ENCODE measurements at regions not wholly inside any gene's neighbourhood (a gene's known extent, or its start where the extent isn't known, plus 50 kb on each side); places are given as distances from the start of the nearest gene placed in this dataset.

DNA sequence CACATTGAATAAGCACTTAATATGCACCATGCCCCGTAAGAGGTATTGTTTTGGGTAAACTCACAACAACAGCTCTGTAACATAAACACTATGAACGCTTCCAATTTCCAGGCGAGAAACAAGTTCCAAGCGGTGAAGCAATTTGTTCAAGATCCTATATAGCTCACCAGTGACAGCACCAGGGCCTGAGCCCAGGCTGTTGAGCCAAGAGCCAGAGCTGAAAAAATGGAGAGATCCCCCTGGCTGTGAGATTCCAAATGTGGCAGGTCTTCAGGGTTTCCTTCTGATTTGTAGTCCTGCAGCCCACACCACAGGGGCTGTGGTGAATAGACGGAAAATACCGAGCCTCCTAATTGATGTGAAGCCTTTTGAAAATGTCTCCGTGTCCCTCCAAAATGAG, 268.0 kb upstream of the KIRREL3 start:
- no peak for DNase-seq (ENCODE audit: low read depth in 1 of 2, low spot score in 1 of 2)

DNA sequence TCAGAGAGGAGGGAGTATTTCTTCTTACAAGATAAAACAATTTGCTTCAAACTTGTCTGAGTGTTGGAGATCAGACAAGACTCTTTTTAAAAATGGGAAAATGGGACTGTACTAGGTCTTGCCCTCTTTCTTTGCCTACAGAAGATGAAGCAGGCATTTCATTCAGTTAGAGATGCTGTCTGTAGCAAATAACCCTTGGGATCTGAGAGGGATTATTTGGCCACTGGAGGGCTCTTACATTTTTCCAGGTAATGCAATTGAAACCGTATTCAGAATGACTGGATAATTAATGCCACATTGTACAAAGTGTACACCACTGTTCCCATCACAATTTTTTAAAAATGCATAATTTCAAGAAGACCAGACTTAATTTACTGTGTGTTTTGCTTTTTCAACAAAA, 258.5 kb upstream of the KIRREL3 start:
- DNase-seq (ENCODE audit: low read depth in 1 of 2, low spot score in 1 of 2): no peak

DNA sequence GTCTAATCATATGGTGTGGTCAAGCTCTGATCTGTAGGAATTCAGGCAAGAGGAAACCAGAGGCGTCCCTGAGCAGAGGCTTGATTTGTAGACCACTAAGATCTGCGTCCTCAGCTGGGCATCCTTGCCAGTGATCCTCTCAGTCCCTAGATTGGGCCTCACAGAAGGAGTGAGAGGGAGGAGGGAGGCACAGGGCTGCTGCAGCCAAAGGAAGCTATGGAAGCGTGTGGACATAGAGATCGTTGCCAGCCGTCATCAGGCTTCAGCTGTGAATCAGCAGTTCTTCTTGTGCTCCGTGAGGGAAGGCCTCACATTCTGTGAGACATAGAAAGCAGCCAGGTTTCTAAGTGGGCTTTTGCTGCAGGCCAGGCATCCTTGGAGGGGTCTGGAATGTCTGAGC, 254.6 kb upstream of the KIRREL3 start:
- DNase-seq (ENCODE audit: low read depth in 1 of 2, low spot score in 1 of 2): no peak

DNA sequence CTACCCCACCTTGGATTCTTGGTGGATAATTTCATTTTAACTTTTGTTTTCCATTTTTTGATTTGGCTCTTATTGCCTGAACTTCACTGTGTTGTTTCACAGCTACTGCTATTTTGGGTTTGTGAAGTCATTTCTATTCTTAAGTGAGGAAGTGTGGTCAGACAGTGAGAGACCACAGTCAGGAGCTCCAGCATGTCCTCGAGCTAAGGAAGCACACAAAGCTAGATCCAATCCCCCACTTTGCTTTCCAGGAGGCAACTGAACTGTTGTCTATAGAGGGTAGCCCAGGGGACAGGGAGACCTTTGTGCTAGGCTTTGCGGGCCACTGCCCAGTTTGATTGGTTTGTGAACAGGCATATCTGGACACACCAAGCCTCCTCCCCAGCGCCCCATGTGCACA, 251.8 kb upstream of the KIRREL3 start:
- no peak for DNase-seq (ENCODE audit: low read depth in 1 of 2, low spot score in 1 of 2)

DNA sequence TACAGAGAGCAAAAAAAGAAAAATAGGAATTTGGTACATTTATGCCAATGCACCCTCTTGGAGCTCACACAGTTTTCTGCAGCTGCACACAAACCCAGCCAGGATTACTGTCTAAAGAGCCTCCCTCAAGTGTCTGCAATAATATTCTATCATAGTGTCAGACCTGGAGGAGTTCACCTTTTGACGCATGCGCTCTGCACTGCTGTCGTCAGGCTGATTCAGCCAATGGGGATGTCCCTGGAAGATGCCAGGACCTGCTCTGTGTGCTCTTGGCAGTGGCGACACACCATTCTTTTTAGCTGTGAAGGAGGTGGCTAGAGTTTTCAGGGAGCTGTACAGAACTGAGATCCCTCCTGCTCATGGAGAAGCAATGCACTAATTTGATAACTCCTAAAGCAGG, 249.0 kb upstream of the KIRREL3 start:
- no peak for DNase-seq (ENCODE audit: low read depth in 1 of 2, low spot score in 1 of 2)

DNA sequence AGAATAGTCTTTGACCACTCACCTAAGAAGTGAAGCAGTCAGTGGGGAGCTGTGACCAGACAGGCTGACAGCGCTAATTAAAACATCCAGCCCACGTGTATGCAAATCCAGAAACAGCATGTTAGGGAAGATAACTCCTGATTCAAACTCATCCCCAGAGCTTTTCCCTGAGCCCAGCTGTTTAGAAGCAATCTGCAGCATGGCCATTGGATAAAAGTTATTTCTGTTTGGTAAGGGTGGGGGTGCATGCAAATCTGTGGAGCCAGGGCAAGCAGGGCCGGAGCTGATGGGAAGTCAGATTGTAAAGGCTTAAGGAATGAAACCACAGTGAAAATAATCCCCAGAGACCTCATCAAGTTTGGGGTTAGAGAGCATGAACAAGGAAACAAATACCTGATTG, 247.9 kb upstream of the KIRREL3 start:
- no peak for DNase-seq (ENCODE audit: low read depth in 1 of 2, low spot score in 1 of 2)

DNA sequence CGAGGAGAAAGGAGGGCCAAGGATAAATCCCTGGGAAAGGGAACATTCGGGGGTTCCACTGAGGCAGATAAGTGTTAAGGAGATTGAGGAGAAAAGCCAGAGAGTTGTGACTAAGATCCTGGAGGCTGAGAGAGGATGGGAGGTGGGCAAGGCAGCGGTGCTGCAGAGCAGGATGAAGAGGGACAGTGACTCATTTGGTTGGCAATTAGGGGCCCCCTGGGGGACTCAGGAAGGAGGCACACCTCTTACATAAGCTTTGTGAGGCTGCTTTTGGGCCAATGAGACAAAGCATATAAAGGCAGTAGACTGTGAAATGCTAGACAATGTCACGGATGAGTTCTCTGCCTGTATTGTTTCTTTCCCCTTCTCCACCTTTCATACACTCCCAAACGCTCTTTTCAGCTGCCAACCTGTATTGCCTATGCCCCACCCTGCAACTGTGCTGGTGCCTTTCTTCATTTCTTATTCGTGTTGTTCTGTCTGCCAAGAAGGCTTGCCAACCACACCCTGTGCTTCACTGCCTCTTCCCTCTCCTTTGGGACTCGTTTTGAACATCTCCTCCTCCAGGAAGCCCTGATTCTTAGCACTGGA, 246.8 kb upstream of the KIRREL3 start:
- no peak for DNase-seq (ENCODE audit: low read depth in 1 of 2, low spot score in 1 of 2)

DNA sequence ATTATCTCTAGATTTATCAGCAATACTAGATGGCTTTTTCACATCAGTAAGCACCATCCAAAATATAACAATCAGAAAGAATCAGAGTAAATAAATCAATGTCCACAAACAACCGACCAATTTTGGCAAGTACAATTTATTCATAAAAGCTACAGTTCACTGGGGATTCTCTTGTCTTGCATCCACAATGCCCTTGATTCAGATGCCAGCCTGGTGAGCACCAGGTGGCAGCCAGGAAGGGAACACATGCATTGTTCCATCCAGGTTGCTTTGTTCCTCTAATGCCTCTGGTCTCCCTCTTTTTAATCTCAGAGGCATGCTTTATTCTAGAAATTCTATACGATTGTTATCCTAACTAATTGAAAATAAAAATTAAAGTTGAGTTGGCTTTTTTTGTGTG, 242.1 kb upstream of the KIRREL3 start:
- no peak for DNase-seq (ENCODE audit: low read depth in 1 of 2, low spot score in 1 of 2)

DNA sequence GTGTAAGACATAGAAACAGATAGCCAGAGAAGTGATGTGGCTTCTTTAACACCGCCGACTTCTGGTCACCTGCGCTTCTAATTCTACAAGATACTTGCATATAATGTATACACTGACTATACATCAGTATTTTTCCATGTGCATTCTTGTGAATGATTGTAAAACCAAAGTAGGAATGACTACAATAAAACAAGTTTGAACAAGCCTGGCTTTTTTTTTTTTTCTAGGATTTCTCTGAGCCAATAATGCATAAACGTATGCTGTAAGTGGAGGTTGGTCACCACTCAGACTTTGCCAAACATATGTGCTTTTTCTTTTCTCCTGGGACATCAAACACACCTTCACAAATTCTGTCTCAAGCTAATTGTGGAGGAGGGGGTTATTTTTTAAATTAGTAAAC, 237.8 kb upstream of the KIRREL3 start:
- DNase-seq (ENCODE audit: low read depth in 1 of 2, low spot score in 1 of 2): no peak

DNA sequence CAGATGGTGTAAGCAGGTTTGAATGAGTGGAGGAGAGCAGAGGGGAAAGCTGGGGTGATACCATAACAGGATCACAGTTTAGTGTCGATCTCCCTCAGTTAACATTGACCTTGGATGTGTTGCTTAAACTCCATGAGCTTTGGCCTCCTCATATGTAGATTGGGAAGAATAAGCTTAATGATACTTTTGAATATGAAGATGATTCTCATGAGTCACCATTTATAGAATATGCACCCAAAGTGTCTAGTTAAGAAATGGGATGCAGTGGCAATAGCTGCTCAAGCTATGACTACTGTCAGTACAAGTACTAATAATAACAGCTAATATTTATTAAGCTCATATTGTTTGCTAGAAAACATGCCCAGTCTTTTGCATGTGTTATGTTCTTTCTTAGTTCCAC, 236.2 kb upstream of the KIRREL3 start:
- DNase-seq (ENCODE audit: low read depth in 1 of 2, low spot score in 1 of 2): no peak

DNA sequence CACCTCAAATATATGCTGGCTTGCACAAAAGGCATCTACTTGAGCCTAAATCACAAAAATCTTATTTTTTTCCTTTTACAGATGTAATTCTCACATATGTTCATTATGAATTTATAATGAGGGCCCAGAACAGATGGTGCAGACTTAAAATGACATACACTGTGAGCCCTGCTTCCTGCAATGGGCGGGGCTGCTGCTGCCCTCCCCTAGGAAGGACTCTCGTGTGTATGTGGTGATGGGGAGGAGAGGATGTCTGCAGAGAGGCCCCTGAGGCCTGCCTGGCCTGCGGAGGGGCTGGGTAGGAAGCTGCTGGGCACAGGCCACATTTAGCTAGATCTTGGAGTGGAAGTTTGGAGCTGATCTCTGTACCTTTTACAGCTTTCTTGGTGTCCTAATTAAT, 233.4 kb upstream of the KIRREL3 start:
- DNase-seq (ENCODE audit: low read depth in 1 of 2, low spot score in 1 of 2): no peak

DNA sequence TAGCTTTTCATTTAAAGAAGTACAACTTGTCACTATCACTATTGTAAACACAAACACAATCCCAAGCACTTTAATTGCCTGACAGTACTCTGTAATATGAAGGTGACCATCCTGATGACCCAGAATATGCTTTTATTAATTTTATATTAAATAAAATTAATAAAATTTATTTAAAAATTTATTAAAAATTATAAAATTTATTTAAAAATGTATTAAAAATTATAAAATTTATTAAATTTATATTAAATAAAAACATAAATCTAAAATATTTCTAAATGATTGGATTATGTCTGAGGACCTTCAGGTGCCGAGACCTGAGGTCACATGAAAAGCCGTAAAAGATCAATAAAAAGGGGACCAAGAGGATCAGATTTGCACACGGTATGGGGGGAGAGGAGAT, 229.8 kb upstream of the KIRREL3 start:
- no peak for DNase-seq (ENCODE audit: low read depth in 1 of 2, low spot score in 1 of 2)

DNA sequence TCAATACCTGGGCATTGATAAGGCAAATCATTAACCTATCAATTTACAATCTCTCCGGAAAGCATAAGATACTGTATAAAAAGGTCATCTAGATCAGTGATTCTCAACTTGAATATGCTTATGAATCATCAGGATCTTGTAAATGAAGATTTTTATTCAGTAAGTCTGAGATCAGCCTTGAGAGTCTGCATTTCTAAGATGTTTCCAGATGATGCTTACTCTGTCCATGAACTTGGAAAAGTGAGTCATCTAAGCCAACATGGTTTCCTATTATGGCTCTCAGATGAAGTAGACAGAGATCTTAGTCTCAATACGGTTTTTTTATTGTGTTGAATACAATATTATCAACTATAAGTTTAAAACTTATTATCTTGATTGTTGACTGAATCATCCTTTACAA, 226.4 kb upstream of the KIRREL3 start:
- DNase-seq (ENCODE audit: low read depth in 1 of 2, low spot score in 1 of 2): no peak

DNA sequence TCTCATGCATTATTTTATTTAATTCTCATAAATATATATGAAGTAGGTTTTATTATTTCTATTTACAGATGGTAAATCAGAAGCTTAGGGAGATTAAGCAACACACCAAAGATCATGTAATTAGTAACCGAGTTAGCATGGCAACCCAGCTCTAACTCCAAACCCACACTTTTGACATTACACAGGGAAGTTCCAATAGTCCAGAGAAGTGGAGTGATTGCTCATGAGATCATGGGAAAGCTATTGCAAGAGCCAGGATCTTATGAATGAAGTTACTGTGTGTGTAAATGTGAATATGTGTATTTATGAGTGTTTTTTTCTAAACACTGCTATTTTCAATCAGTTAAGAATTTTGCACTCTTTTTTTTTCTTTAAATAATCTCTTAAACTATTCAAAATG, 225.8 kb upstream of the KIRREL3 start:
- DNase-seq (ENCODE audit: low read depth in 1 of 2, low spot score in 1 of 2): no peak

DNA sequence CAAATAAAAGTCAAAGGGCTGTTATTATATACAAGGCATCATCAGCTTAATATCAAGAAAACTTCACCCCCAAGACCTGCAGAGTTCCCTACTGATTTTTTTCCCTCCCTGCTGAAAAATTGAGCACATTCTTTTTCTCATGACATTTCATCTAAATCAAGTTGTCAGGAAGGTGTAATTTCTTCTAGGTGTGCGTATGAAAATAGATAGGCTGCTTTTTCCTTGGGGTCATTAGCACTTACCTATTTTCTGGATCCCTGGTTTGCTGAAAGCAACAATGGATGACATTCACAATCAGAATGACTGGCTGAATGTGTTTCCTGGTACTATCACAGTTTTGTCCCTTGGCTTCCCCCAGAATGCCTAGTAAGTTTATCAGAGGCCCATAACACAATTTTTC, 225.0 kb upstream of the KIRREL3 start:
- no peak for DNase-seq (ENCODE audit: low read depth in 1 of 2, low spot score in 1 of 2)

DNA sequence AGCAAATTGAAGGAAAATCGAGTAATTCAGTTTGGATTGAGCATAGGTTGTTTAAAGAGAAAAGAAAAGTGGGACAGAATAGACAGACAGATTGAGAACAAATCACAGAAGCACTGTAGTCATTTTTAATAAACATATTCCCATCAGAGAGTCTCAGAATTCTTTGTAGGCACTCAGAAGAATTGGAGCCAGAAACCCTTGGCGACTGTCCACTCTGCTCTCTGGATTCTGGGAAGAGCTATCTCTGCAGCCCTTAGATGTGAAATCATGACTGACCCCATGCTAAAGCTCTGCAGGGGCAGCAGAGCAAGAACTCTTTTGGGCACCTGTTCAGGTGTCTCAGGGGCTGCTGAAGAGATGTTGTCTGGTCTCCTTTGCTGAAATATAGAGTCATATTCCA, 223.7 kb upstream of the KIRREL3 start:
- no peak for DNase-seq (ENCODE audit: low read depth in 1 of 2, low spot score in 1 of 2)

DNA sequence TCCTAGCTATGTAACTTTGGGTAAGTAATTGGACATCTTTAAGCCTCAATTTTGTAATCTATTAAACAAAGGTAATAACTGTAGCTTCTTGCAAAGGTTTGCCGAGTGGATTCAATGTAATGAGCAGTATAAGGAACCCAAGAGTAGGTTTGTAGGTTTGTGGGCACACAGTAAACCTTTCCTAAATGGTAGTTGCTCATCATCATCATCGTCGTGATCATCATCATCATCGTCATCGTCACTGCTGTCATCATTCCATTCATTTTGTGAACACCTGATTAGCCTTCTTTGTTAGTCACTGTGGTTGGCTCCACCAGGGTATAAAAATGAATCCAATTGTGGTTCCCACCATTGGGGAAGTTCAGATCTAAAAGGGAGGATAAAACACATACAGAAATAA, 223.1 kb upstream of the KIRREL3 start:
- DNase-seq (ENCODE audit: low read depth in 1 of 2, low spot score in 1 of 2): no peak

DNA sequence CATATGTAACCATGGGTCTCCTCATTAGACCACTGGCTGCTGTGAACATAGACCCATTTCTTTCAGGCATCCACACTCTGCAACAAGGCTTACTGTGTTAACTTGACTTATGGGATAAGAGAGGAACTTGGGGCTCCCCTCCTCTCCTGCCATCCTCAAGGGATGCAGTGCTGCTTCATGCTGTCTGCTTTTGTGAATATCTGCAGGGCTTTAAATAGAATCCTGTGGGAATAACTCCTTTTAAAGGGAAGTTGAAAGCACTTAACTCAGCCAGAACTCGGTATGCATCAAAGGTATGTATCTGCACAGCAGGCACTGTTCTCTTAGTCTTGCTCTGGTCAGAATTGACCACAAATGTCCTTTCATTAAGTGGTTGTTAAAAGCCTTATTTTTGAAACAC, 222.5 kb upstream of the KIRREL3 start:
- DNase-seq (ENCODE audit: low read depth in 1 of 2, low spot score in 1 of 2): no peak

DNA sequence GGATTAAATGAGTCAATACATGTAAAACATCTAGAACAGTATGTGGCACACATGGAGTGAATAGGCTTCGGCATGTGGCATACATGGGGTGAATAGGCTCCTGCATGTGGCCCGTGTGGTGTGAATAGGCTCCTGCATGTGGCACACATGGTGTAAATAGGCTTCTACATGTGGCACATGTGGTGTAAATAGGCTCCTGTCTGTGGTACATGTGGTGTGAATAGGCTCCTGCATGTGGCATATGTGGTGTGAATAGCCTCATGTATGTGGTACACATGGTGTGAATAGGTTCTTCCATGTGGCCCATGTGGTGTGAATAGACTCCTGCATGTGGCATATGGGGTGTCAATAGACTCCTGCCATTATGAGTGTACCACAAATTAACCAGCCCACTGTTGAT, 219.1 kb upstream of the KIRREL3 start:
- DNase-seq (ENCODE audit: low read depth in 1 of 2, low spot score in 1 of 2): no peak

DNA sequence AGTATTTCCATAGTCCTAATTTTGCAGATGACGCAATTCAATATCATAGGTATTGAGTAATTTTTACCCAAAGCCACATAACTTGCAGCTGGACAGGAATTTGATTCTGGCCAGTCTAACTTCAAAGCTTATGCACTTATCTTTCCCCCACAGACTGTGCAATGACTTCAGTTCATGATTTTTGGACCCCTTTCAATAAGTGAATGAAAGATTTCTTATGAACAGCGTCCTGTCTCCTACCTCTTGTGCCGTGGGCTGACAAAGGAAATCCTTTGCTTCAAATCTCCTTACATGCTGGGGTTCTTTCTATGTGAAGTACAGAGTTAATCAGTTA, 217.7 kb upstream of the KIRREL3 start:
- no peak for DNase-seq (ENCODE audit: low read depth in 1 of 2, low spot score in 1 of 2)

DNA sequence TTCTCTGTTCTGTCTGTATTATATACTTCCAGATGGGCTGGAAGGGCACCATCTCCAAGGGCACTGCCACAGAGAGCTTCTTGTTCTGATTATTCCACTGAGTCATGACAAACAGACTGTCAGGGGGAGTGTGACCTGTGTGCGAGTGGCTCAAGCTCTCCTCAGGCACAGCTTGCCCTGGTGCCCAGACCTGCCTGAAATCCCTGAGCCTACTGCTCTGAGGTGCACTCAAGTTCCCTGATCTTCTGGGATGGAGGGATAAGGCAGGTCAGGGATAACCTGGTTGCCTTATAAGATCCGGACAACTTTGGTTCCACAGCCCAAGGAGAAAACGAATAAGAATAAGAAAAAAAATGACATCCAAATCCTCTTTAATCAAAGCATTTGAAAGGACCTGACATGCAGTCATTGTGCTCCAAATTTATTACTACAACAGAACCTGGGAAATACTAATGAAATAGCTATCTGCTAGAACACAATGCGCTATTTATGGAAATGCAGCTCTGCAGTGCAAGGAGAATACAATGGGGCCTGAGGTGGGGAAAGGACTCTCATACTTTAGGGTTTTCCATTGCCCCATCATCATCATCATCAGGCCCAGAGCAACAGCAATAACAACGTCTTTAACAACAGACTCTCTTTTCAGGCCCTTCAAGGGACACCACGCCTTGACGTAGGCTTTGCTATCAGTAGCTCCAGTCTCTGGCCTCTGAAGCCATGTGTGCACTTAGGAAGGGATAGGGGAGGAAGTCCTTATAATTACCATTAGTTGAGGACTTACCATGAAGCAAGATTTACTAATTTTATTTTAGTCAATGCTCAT, 217.1 kb upstream of the KIRREL3 start:
- DNase-seq (ENCODE audit: low read depth in 1 of 2, low spot score in 1 of 2): no peak

DNA sequence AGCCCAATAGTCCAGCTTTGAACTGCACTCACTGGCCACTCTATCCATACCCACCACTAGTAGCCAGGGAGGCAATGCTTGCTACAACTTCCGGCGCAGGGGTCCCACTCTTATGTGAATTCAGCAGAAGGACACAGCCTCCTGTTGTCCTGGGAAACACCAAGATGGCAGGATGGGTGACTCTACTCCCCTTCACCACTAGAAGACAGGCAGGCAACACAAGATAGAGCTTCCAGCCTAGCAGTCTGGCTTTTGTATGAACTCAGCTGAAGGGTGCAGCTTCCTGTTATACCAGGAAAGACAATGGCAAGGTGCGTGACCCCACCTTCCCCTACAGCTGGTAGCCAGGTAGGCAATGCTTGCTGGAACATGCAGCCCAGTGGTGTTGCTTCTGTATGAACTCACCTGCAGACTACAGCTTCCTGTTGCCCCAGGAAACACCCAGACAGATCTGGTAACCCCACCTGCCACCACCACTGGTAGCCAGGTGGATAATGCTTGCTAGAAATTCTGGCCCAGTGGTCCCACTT, 205.2 kb upstream of the KIRREL3 start:
- DNase-seq (ENCODE audit: low read depth in 1 of 2, low spot score in 1 of 2): no peak

DNA sequence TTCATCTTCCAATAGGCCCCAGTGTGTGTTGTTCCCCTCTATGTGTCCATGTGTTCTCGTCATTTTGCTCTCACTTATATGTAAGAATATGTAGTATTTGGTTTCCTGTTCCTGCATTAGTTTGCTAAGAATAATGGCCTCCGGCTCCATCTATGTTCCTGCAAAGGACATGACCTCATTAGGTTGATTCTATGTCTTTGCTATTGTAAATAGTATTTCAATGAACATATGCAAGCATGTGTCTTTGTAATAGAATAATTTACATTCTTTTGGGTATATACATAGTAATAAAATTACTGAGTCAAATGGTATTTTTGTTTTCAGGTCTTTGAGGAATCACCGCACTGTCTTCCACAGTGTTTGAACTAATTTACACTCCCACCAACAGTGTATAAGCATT, 202.9 kb upstream of the KIRREL3 start:
- no peak for DNase-seq (ENCODE audit: low read depth in 1 of 2, low spot score in 1 of 2)

Data from activated CD4-positive, alpha-beta T cell treated with anti-CD3 and anti-CD28 coated beads, Interleukin-2, amount 50 U/mL, for 24 hours (primary cell).